WTC11 (cell line): ENCODE measurements at regions not wholly inside any gene's neighbourhood (a gene's known extent, or its start where the extent isn't known, plus 50 kb on each side); places are given as distances from the start of the nearest gene placed in this dataset.

Experiments
- ATAC-seq: fragments of 200-7000 bp; cut with Tn5 transposase; 2 replicates; pipeline ENCODE4 v1.10.0; 2021; ENCODE audit warnings: mild to moderate bottlenecking, moderate library complexity
- CTCF ChIA-PET: fragments of 300-600 bp; sonication (Branson Sonifier 250); formaldehyde crosslinking; loops from one replicate; lab custom pipeline; 2021; ENCODE audit warnings: antibody characterized with exemption; lab: Charles Lee
- POLR2A ChIA-PET: fragments of 350-600 bp; sonication (Branson Sonifier 250); formaldehyde crosslinking; loops from one replicate; lab custom pipeline; 2021; ENCODE audit warnings: antibody characterized with exemption; lab: Charles Lee
- DNase-seq: peaks from one replicate; pipeline ENCODE4 v3.0.0; 2021; ENCODE audit warnings: low spot score
- H3K27ac Mint-ChIP-seq: 2 replicates; pipeline ENCODE4 v1.8.0; 2021; ENCODE audit warnings: mixed read lengths
- H3K27me3 Mint-ChIP-seq: 2 replicates; pipeline ENCODE4 v1.8.0; 2021; ENCODE audit warnings: low read depth, mild to moderate bottlenecking, moderate library complexity, mixed read lengths
- H3K36me3 Mint-ChIP-seq: 2 replicates; pipeline ENCODE4 v1.8.0; 2021; ENCODE audit warnings: mixed read lengths
- H3K4me1 Mint-ChIP-seq: 2 replicates; pipeline ENCODE4 v1.8.0; 2022; ENCODE audit warnings: mixed read lengths
- H3K4me3 Mint-ChIP-seq: 2 replicates; pipeline ENCODE4 v1.8.0; 2021; ENCODE audit warnings: mild to moderate bottlenecking, moderate library complexity, mixed read lengths
- H3K9me3 Mint-ChIP-seq: 2 replicates; pipeline ENCODE4 v1.8.0; 2021; ENCODE audit warnings: mixed read lengths
- CBFB ChIP-seq: sonication (generic); formaldehyde crosslinking; IDR thresholded peaks from 2 replicates; pipeline ENCODE4 v1.8.1; 2022; ENCODE audit warnings: mild to moderate bottlenecking, low read depth, missing genetic modification reagents
- ETV6 ChIP-seq: sonication (generic); formaldehyde crosslinking; IDR thresholded peaks from 2 replicates; pipeline ENCODE4 v1.8.1; 2022; ENCODE audit warnings: mild to moderate bottlenecking, missing genetic modification reagents
- FOXJ3 ChIP-seq: sonication (generic); formaldehyde crosslinking; IDR thresholded peaks from 2 replicates; pipeline ENCODE4 v1.9.0; 2021; ENCODE audit warnings: missing genetic modification reagents, mild to moderate bottlenecking, borderline replicate concordance
- MXD4 ChIP-seq: fragments of 250-450 bp; sonication (Bioruptor Pico); IDR thresholded peaks from 2 replicates; pipeline ENCODE4 v1.8.0; 2021; ENCODE audit warnings: mild to moderate bottlenecking, moderate library complexity, borderline replicate concordance
- NFATC4 ChIP-seq: fragments of 250-450 bp; sonication (Bioruptor Pico); IDR thresholded peaks from 2 replicates; pipeline ENCODE4 v1.9.0; 2021; ENCODE audit warnings: mild to moderate bottlenecking
- NR1H2 ChIP-seq: sonication (generic); formaldehyde crosslinking; IDR thresholded peaks from 2 replicates; pipeline ENCODE4 v1.9.0; 2021; ENCODE audit warnings: mild to moderate bottlenecking, moderate library complexity, missing genetic modification reagents
- RELA ChIP-seq: sonication (generic); formaldehyde crosslinking; IDR thresholded peaks from 2 replicates; pipeline ENCODE4 v1.8.1; 2022; ENCODE audit warnings: missing genetic modification reagents, mild to moderate bottlenecking, borderline replicate concordance
- RORB ChIP-seq: fragments of 250-450 bp; sonication (Bioruptor Pico); IDR thresholded peaks from 2 replicates; pipeline ENCODE4 v1.9.0; 2021; ENCODE audit warnings: mild to moderate bottlenecking
- SMAD3 ChIP-seq: sonication (generic); formaldehyde crosslinking; IDR thresholded peaks from 2 replicates; pipeline ENCODE4 v1.8.0; 2022; ENCODE audit warnings: missing genetic modification reagents, mild to moderate bottlenecking, borderline replicate concordance
- SOX15 ChIP-seq: fragments of 250-450 bp; sonication (Bioruptor Pico); IDR thresholded peaks from 2 replicates; pipeline ENCODE4 v1.9.0; 2021; ENCODE audit warnings: mild to moderate bottlenecking
- ZBTB43 ChIP-seq: sonication (generic); formaldehyde crosslinking; IDR thresholded peaks from 2 replicates; pipeline ENCODE4 v1.8.1; 2023; ENCODE audit warnings: mild to moderate bottlenecking, missing genetic modification reagents
- ZNF396 ChIP-seq: fragments of 250-450 bp; sonication (Bioruptor Pico); IDR thresholded peaks from 2 replicates; pipeline ENCODE4 v1.8.0; 2021; ENCODE audit warnings: mild to moderate bottlenecking, moderate library complexity, borderline replicate concordance
- TF ChIP-seq, protein P1 (sequence below): sonication (generic); formaldehyde crosslinking; IDR thresholded peaks from 2 replicates; pipeline ENCODE4 v1.8.0; 2022; ENCODE audit warnings: mild to moderate bottlenecking, missing genetic modification reagents
- TF ChIP-seq, protein P2 (sequence below): sonication (generic); formaldehyde crosslinking; IDR thresholded peaks from 2 replicates; pipeline ENCODE4 v1.8.1; 2022; ENCODE audit warnings: low read depth, mild to moderate bottlenecking, moderate library complexity, missing genetic modification reagents, borderline replicate concordance
- TF ChIP-seq, protein P3 (sequence below): sonication (generic); formaldehyde crosslinking; IDR thresholded peaks from 2 replicates; pipeline ENCODE4 v1.8.1; 2023; ENCODE audit warnings: mild to moderate bottlenecking, missing genetic modification reagents
- TF ChIP-seq, protein P4 (sequence below): sonication (generic); formaldehyde crosslinking; IDR thresholded peaks from 2 replicates; pipeline ENCODE4 v1.8.1; 2023; ENCODE audit warnings: mild to moderate bottlenecking, missing genetic modification reagents, borderline replicate concordance

GRCh38 chr19:32196690-32197420 lies 148.6 kb upstream of the ZNF507 start:
- Mint-ChIP-seq H3K4me1 (no peaks in the 10 kb centered on the region), H3K27ac (no peak overlapping the region), H3K9me3 (peaks cover 17% of the 10 kb centered on the region)
- no peak for ATAC-seq
- CTCF ChIA-PET, result no interaction called here
- no peak for TF ChIP-seq ETV6 (CRISPR knock-in tag)
- no peak for TF ChIP-seq MXD4 (CRISPR knock-in tag)
- no peak for TF ChIP-seq ZNF396 (CRISPR knock-in tag)
- TF ChIP-seq, protein P1, sequence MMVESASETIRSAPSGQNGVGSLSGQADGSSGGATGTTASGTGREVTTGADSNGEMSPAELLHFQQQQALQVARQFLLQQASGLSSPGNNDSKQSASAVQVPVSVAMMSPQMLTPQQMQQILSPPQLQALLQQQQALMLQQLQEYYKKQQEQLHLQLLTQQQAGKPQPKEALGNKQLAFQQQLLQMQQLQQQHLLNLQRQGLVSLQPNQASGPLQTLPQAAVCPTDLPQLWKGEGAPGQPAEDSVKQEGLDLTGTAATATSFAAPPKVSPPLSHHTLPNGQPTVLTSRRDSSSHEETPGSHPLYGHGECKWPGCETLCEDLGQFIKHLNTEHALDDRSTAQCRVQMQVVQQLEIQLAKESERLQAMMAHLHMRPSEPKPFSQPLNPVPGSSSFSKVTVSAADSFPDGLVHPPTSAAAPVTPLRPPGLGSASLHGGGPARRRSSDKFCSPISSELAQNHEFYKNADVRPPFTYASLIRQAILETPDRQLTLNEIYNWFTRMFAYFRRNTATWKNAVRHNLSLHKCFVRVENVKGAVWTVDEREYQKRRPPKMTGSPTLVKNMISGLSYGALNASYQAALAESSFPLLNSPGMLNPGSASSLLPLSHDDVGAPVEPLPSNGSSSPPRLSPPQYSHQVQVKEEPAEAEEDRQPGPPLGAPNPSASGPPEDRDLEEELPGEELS (CRISPR knock-in tag), result no peak
- TF ChIP-seq, protein P2, sequence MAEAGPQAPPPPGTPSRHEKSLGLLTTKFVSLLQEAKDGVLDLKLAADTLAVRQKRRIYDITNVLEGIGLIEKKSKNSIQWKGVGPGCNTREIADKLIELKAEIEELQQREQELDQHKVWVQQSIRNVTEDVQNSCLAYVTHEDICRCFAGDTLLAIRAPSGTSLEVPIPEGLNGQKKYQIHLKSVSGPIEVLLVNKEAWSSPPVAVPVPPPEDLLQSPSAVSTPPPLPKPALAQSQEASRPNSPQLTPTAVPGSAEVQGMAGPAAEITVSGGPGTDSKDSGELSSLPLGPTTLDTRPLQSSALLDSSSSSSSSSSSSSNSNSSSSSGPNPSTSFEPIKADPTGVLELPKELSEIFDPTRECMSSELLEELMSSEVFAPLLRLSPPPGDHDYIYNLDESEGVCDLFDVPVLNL (CRISPR knock-in tag), result no peak
- no peak for TF ChIP-seq RELA (CRISPR knock-in tag)
- TF ChIP-seq SMAD3 (CRISPR knock-in tag), result no peak
- TF ChIP-seq NFATC4 (CRISPR knock-in tag), result no peak
- TF ChIP-seq, protein P3, sequence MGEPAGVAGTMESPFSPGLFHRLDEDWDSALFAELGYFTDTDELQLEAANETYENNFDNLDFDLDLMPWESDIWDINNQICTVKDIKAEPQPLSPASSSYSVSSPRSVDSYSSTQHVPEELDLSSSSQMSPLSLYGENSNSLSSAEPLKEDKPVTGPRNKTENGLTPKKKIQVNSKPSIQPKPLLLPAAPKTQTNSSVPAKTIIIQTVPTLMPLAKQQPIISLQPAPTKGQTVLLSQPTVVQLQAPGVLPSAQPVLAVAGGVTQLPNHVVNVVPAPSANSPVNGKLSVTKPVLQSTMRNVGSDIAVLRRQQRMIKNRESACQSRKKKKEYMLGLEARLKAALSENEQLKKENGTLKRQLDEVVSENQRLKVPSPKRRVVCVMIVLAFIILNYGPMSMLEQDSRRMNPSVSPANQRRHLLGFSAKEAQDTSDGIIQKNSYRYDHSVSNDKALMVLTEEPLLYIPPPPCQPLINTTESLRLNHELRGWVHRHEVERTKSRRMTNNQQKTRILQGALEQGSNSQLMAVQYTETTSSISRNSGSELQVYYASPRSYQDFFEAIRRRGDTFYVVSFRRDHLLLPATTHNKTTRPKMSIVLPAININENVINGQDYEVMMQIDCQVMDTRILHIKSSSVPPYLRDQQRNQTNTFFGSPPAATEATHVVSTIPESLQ, result no peak
- TF ChIP-seq, all 79 proteins: peak for 0
- no peak for DNase-seq
- POLR2A ChIA-PET, result no interaction called here
- Mint-ChIP-seq H3K4me3 (no peak overlapping the region), H3K27me3 (0 out of 2 replicates have a peak, but pooled peaks cover 3% of the 10 kb centered on the region), H3K36me3 (no peaks in the 10 kb centered on the region)

- POLR2A ChIA-PET, result no interaction called here
- Mint-ChIP-seq H3K36me3 (no peaks in the 10 kb centered on the region), H3K4me3 (no peak overlapping the region), H3K9me3 (peaks cover 10% of the 10 kb centered on the region), H3K27me3 (0 out of 2 replicates have a peak, but pooled peaks cover 2% of the 10 kb centered on the region), H3K27ac (no peak overlapping the region), H3K4me1 (no peaks in the 10 kb centered on the region)
- ATAC-seq (no peak), DNase-seq (no peak)
- CTCF ChIA-PET, result no interaction called here
- no peak for TF ChIP-seq CBFB (CRISPR knock-in tag)
- TF ChIP-seq NR1H2 (CRISPR knock-in tag), result no peak
- TF ChIP-seq, protein P1 (CRISPR knock-in tag), result no peak
- TF ChIP-seq RORB, result no peak
- TF ChIP-seq RELA (CRISPR knock-in tag), result no peak
- TF ChIP-seq, protein P4, sequence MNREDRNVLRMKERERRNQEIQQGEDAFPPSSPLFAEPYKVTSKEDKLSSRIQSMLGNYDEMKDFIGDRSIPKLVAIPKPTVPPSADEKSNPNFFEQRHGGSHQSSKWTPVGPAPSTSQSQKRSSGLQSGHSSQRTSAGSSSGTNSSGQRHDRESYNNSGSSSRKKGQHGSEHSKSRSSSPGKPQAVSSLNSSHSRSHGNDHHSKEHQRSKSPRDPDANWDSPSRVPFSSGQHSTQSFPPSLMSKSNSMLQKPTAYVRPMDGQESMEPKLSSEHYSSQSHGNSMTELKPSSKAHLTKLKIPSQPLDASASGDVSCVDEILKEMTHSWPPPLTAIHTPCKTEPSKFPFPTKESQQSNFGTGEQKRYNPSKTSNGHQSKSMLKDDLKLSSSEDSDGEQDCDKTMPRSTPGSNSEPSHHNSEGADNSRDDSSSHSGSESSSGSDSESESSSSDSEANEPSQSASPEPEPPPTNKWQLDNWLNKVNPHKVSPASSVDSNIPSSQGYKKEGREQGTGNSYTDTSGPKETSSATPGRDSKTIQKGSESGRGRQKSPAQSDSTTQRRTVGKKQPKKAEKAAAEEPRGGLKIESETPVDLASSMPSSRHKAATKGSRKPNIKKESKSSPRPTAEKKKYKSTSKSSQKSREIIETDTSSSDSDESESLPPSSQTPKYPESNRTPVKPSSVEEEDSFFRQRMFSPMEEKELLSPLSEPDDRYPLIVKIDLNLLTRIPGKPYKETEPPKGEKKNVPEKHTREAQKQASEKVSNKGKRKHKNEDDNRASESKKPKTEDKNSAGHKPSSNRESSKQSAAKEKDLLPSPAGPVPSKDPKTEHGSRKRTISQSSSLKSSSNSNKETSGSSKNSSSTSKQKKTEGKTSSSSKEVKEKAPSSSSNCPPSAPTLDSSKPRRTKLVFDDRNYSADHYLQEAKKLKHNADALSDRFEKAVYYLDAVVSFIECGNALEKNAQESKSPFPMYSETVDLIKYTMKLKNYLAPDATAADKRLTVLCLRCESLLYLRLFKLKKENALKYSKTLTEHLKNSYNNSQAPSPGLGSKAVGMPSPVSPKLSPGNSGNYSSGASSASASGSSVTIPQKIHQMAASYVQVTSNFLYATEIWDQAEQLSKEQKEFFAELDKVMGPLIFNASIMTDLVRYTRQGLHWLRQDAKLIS (CRISPR knock-in tag), result no peak
- TF ChIP-seq SOX15 (CRISPR knock-in tag), result no peak
- TF ChIP-seq ZBTB43 (CRISPR knock-in tag), result no peak
- TF ChIP-seq FOXJ3 (CRISPR knock-in tag), result no peak
Observed at GRCh38 chr19:32197896-32198882, 147.2 kb upstream of the ZNF507 start.
